Caco-2 (cell line): ENCODE measurements at regions not wholly inside any gene's neighbourhood (a gene's known extent, or its start where the extent isn't known, plus 50 kb on each side); places are given as distances from the start of the nearest gene placed in this dataset.
"Not testable (repeated sequence)": the region's sequence is repeated elsewhere in the genome, so short reads cannot be mapped to it uniquely, and the experiment has no call there.

Source experiments
- BruUV-seq: library from RNA; stranded (reverse); fragments of 400-500 nt; replicated peaks from 2 replicates; lab custom pipeline; 2021; lab: Mats Ljungman, UMichigan
- CTCF ChIA-PET: fragments of 300-600 bp; sonication (Branson Sonifier 250); formaldehyde crosslinking; loops from one replicate; lab custom pipeline; 2022; ENCODE audit warnings: antibody characterized with exemption; lab: Charles Lee
- POLR2A ChIA-PET: fragments of 300-600 bp; sonication (Branson Sonifier 250); formaldehyde crosslinking; loops from one replicate; lab custom pipeline; 2022; ENCODE audit warnings: antibody characterized with exemption; lab: Charles Lee
- DNase-seq, 2 experiments: peaks; one replicate each; pipeline versions ENCODE4 v3.0.0 to v3.0.0-alpha.2; 2020 to 2022
- H3K27me3 ChIP-seq: replicated peaks from 2 replicates; pipeline ENCODE4 v1.6.0; 2011; ENCODE audit warnings: low read length; ENCODE audit not compliant: control insufficient read depth, insufficient read depth
- H3K36me3 ChIP-seq: 2 replicates; pipeline ENCODE4 v1.5.1; 2011; ENCODE audit warnings: low read length; ENCODE audit not compliant: control insufficient read depth, insufficient read depth
- H3K4me1 ChIP-seq: fragments of 250-450 bp; sonication (Bioruptor Pico); 2 replicates; pipeline ENCODE4 v1.5.1; 2020; ENCODE audit warnings: mild to moderate bottlenecking
- H3K4me3 ChIP-seq: 2 replicates; pipeline ENCODE4 v1.5.1; 2011; ENCODE audit warnings: low read depth, mild to moderate bottlenecking, control low read depth, low read length
- H3K9me3 ChIP-seq: fragments of 250-450 bp; sonication (Bioruptor Pico); 2 replicates; pipeline ENCODE4 v1.5.1; 2020; ENCODE audit warnings: mild to moderate bottlenecking, moderate library complexity
- H3K27ac Mint-ChIP-seq: one replicate; pipeline ENCODE4 v1.8.0; 2022; ENCODE audit warnings: mixed read lengths; ENCODE audit not compliant: unreplicated experiment
- H3K27me3 Mint-ChIP-seq: one replicate; pipeline ENCODE4 v1.8.0; 2022; ENCODE audit warnings: mixed read lengths; ENCODE audit not compliant: insufficient read depth, unreplicated experiment
- H3K36me3 Mint-ChIP-seq: one replicate; pipeline ENCODE4 v1.8.0; 2022; ENCODE audit warnings: mild to moderate bottlenecking, mixed read lengths; ENCODE audit not compliant: insufficient read depth, unreplicated experiment
- H3K4me1 Mint-ChIP-seq: one replicate; pipeline ENCODE4 v1.8.0; 2022; ENCODE audit warnings: low read depth, mixed read lengths; ENCODE audit not compliant: unreplicated experiment
- H3K4me3 Mint-ChIP-seq: one replicate; pipeline ENCODE4 v1.8.0; 2022; ENCODE audit warnings: mild to moderate bottlenecking, moderate library complexity, mixed read lengths; ENCODE audit not compliant: unreplicated experiment
- H3K9me3 Mint-ChIP-seq: one replicate; pipeline ENCODE4 v1.8.0; 2022; ENCODE audit warnings: mixed read lengths; ENCODE audit not compliant: unreplicated experiment
- CTCF ChIP-seq, 2 experiments: fragments of 200-600 bp in 1 of 2; IDR thresholded peaks; 1 replicate in 1 of 2; 2 replicates in 1 of 2; pipeline versions ENCODE4 v1.5.1 to v1.8.0; 2011 to 2022; ENCODE audit warnings: antibody characterized with exemption in 1 of 2, control low read depth in 1 of 2, inconsistent platforms in 1 of 2, low read depth in 1 of 2, low read length in 1 of 2, mild to moderate bottlenecking in 1 of 2, moderate library complexity in 1 of 2; ENCODE audit not compliant: insufficient read depth in 1 of 2, severe bottlenecking in 1 of 2, unreplicated experiment in 1 of 2
- intact Hi-C: fragments of 100-400 bp; cut with micrococcal nuclease; formaldehyde crosslinking; loops from one replicate; pipeline ENCODE4 v1.10.0; 2022; ENCODE audit not compliant: unreplicated experiment

- Mint-ChIP-seq H3K9me3 (no peaks in the 10 kb centered on the region), H3K27me3 (peaks cover 6% of the 10 kb centered on the region), H3K4me1 (no peaks in the 10 kb centered on the region), H3K4me3 (no peak overlapping the region), H3K27ac (no peak overlapping the region), H3K36me3 (no peaks in the 10 kb centered on the region)
- 0 out of 2 replicates have a peak, but pooled peaks cover 3% of the 10 kb centered on the region for H3K4me1 ChIP-seq
- DNase-seq = no peak
- no peak for TF ChIP-seq CTCF (IDR thresholded peaks at IDR 0.05; ENCODE audit: insufficient read depth in 1 of 2, low read depth in 1 of 2, low read length in 1 of 2, severe bottlenecking in 1 of 2, unreplicated experiment in 1 of 2)
- CTCF ChIA-PET = no interaction called here
- BruUV-seq = no TSS peak
- no peaks in the 10 kb centered on the region for H3K36me3 ChIP-seq
- no peak overlapping the region for H3K4me3 ChIP-seq
- no peaks in the 10 kb centered on the region for H3K9me3 ChIP-seq
- no peaks in the 10 kb centered on the region for H3K27me3 ChIP-seq
- intact Hi-C loops = no loop called here
- POLR2A ChIA-PET = no interaction called here
These were observed 1459.8 kb upstream of the ACVR2A start for GRCh38 chr2:146385031-146385430.

GRCh38 chr2:146376511-146377064 lies 1468.2 kb upstream of the ACVR2A start:
- Histone ChIP-seq H3K4me3 (no peak overlapping the region), H3K36me3 (no peaks in the 10 kb centered on the region), H3K4me1 (no peaks in the 10 kb centered on the region), H3K9me3 (no peaks in the 10 kb centered on the region), H3K27me3 (no peaks in the 10 kb centered on the region)
- no peak for TF ChIP-seq CTCF (IDR thresholded peaks at IDR 0.05; ENCODE audit: insufficient read depth in 1 of 2, low read depth in 1 of 2, low read length in 1 of 2, severe bottlenecking in 1 of 2, unreplicated experiment in 1 of 2)
- Mint-ChIP-seq H3K27me3 (no peaks in the 10 kb centered on the region), H3K27ac (no peak overlapping the region), H3K4me1 (no peaks in the 10 kb centered on the region), H3K4me3 (no peak overlapping the region), H3K36me3 (no peaks in the 10 kb centered on the region), H3K9me3 (peaks cover 10% of the 10 kb centered on the region)
- no peak for DNase-seq
- ChIA-PET CTCF (no interaction called here), POLR2A (no interaction called here)
- BruUV-seq = no TSS peak
- intact Hi-C loops = no loop called here

- H3K4me3 Mint-ChIP-seq = no peak overlapping the region
- CTCF ChIA-PET = no interaction called here
- no TSS peak for BruUV-seq
- H3K27ac Mint-ChIP-seq = no peak overlapping the region
- H3K36me3 Mint-ChIP-seq = no peaks in the 10 kb centered on the region
- intact Hi-C loops = no loop called here
- Histone ChIP-seq H3K9me3 (no peaks in the 10 kb centered on the region), H3K27me3 (no peaks in the 10 kb centered on the region), H3K4me3 (no peak overlapping the region), H3K4me1 (no peaks in the 10 kb centered on the region), H3K36me3 (no peaks in the 10 kb centered on the region)
- no peaks in the 10 kb centered on the region for H3K4me1 Mint-ChIP-seq
- TF ChIP-seq CTCF (IDR thresholded peaks at IDR 0.05; ENCODE audit: insufficient read depth in 1 of 2, low read depth in 1 of 2, low read length in 1 of 2, severe bottlenecking in 1 of 2, unreplicated experiment in 1 of 2) = no peak
- no peaks in the 10 kb centered on the region for H3K27me3 Mint-ChIP-seq
- POLR2A ChIA-PET = no interaction called here
- peaks cover 15% of the 10 kb centered on the region for H3K9me3 Mint-ChIP-seq
- no peak for DNase-seq
These were observed 1470.3 kb upstream of the ACVR2A start for GRCh38 chr2:146374505-146374904.

- intact Hi-C loops, H3K4me1 Mint-ChIP-seq, POLR2A ChIA-PET, H3K27ac Mint-ChIP-seq, H3K9me3 ChIP-seq, H3K4me1 ChIP-seq, CTCF ChIA-PET, BruUV-seq, H3K27me3 Mint-ChIP-seq, H3K4me3 Mint-ChIP-seq, H3K4me3 ChIP-seq, H3K27me3 ChIP-seq, DNase-seq, H3K36me3 Mint-ChIP-seq, H3K36me3 ChIP-seq: not testable (repeated sequence)
- H3K9me3 Mint-ChIP-seq = peaks cover 15% of the 10 kb centered on the region
These were observed 1473.5 kb upstream of the ACVR2A start for GRCh38 chr2:146371364-146371763.
